ENCODE measurements at regions not wholly inside any gene's neighbourhood (a gene's known extent, or its start where the extent isn't known, plus 50 kb on each side); places are given as distances from the start of the nearest gene placed in this dataset.

DNA sequence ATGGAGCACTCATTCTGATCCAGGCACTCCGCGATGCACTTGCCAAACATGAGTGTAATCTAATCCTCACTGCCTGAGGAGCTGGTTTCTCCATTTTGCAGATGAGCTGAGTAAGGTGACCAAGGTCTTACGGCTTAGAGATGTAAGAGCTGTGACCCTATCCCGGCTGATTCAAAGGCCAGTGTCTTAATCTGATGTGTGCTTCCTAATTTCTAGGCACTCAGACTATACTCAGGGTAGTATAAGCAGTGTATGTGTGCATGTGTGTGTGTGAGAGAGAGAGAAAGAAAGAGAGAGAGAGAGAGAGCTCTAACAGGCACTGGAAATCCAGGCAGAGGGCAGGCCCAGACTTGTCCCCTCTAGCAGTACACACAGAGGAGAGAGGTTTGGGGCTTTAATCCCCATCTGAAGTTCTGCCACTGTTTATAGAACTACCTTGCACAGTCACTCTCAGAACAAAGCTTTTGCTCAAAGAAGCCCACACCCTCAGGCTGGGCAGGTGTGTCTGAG, 188.2 kb downstream of the ZBTB18 start:
- no peak overlapping the region for H3K4me3 Mint-ChIP-seq (ENCODE audit: low read depth)
- no peaks in the 10 kb centered on the region for H3K9me3 Mint-ChIP-seq
- peaks cover 2% of the 10 kb centered on the region for H3K27me3 Mint-ChIP-seq (ENCODE audit: low read depth)
- H3K27ac Mint-ChIP-seq, result no peak overlapping the region
- H3K36me3 Mint-ChIP-seq (ENCODE audit: low read depth), result no peaks in the 10 kb centered on the region
- no peak for DNase-seq (ENCODE audit: low spot score)
- peaks cover 4% of the 10 kb centered on the region for H3K4me1 Mint-ChIP-seq (ENCODE audit: low read depth)
- intact Hi-C loops (cut with micrococcal nuclease), result no loop called here

DNA sequence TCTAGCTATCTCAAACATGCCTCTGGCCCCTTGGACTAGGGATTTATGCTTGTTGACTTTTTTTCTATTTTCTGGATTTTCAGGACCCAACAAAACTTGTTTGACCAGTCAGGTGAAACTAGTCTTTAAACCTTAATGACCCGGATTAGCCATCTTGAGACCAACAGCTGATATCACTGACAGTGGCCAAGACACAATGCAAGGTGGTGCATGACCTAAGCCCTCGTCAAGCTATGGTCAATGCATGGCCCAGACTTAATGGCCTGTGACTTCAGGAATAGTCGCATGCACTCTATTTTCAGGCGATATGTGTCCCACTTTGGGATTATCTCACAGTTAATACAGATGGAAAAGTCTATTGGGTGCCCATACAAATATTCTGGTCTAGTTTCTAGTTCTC, 190.4 kb downstream of the ZBTB18 start:
- DNase-seq (ENCODE audit: low spot score), result no peak
- no peaks in the 10 kb centered on the region for H3K36me3 Mint-ChIP-seq (ENCODE audit: low read depth)
- no peak overlapping the region for H3K27ac Mint-ChIP-seq
- H3K4me1 Mint-ChIP-seq (ENCODE audit: low read depth), result peaks cover 4% of the 10 kb centered on the region
- H3K27me3 Mint-ChIP-seq (ENCODE audit: low read depth), result peaks cover 4% of the 10 kb centered on the region
- intact Hi-C loops (cut with micrococcal nuclease), result no loop called here
- no peaks in the 10 kb centered on the region for H3K9me3 Mint-ChIP-seq
- no peak overlapping the region for H3K4me3 Mint-ChIP-seq (ENCODE audit: low read depth)

DNA sequence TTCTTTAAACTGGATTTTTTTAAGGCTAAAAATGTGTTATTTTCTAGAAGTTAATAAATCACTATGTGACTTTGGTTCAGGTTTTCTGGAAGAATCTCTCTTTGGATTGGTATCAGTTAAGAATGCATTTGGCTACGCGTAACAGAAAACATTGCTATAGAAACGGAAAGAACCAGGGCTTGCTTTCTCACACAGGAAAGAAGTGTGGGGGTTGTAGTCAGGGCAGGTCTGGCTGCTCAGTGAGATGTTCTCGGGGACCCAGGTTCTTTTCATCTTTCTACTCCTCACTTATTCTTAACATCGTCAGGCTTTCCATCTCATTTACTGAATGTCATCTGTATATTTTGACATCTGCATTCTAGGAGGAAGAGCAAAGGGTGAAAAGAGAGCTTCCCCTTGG, 191.4 kb downstream of the ZBTB18 start:
- Mint-ChIP-seq H3K36me3 (ENCODE audit: low read depth) (no peaks in the 10 kb centered on the region), H3K27me3 (ENCODE audit: low read depth) (peaks cover 4% of the 10 kb centered on the region), H3K4me1 (ENCODE audit: low read depth) (peaks cover 4% of the 10 kb centered on the region), H3K4me3 (ENCODE audit: low read depth) (no peak overlapping the region), H3K27ac (no peak overlapping the region), H3K9me3 (no peaks in the 10 kb centered on the region)
- no peak for DNase-seq (ENCODE audit: low spot score)
- intact Hi-C loops (cut with micrococcal nuclease), result no loop called here

DNA sequence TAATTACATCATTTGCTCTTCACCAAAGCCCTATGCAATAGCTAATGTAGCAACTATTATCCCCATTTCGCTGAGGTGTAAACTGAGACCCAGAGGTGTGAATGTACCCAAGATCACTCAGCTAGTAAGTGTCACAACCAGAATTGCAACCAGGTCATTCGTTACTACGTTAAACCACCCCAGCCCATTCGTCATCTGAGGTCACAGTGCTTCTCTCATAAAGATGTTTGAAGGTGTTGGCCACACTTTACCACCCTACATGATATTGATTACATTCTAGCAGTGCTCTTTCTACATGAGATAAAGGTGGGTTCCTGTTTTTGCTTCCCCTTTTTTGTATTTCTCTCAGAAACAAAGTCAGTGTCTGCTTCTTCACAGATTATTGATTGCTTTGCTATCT, 195.3 kb downstream of the ZBTB18 start:
- Mint-ChIP-seq H3K9me3 (no peaks in the 10 kb centered on the region), H3K4me3 (ENCODE audit: low read depth) (no peak overlapping the region), H3K4me1 (ENCODE audit: low read depth) (peaks cover 3% of the 10 kb centered on the region), H3K36me3 (ENCODE audit: low read depth) (no peaks in the 10 kb centered on the region), H3K27me3 (ENCODE audit: low read depth) (peaks cover 4% of the 10 kb centered on the region), H3K27ac (no peak overlapping the region)
- DNase-seq (ENCODE audit: low spot score), result no peak
- intact Hi-C loops (cut with micrococcal nuclease), result no loop called here

DNA sequence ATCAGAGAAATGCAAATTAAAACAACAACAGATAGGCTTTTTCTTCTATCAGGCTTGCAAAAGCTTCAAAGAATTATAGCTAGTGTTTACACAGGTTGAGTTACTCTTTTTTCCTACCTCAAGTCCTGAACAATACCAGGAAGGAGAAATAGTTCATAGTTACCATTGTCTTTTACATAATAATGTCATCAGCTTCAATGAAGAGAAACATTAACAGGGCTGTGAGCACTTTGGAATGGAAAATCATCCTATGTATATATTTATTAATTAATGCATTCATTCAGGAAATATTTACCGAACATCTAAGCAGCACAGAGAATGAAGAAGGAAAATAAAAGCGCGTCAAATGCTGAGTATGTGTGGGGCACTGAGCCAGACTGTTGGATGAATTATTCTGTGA, 197.3 kb downstream of the ZBTB18 start:
- H3K9me3 Mint-ChIP-seq, result no peaks in the 10 kb centered on the region
- H3K4me3 Mint-ChIP-seq (ENCODE audit: low read depth), result no peak overlapping the region
- no peaks in the 10 kb centered on the region for H3K36me3 Mint-ChIP-seq (ENCODE audit: low read depth)
- no peak overlapping the region for H3K27ac Mint-ChIP-seq
- H3K4me1 Mint-ChIP-seq (ENCODE audit: low read depth), result no peaks in the 10 kb centered on the region
- intact Hi-C loops (cut with micrococcal nuclease), result no loop called here
- H3K27me3 Mint-ChIP-seq (ENCODE audit: low read depth), result peaks cover 4% of the 10 kb centered on the region
- no peak for DNase-seq (ENCODE audit: low spot score)

DNA sequence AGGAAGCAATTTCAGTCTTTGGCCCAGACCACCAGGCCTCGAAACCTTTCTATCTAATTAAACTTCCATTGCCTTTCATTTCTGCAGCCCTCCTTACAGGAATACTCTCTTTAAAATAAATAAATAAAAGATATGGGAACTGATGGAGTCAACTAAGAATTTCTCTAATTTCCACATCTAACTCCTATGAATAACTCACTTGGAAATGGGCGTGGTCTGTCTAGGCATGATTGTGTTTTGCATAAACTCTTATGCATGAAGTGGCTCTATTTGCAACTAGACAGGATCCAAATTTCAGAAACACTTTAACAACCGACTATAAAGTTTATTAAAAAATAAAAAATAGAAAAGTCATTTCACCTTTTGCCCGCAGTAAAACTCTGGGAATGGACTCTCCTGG, 199.5 kb downstream of the ADSS2 start:
- Mint-ChIP-seq H3K27me3 (ENCODE audit: low read depth) (no peaks in the 10 kb centered on the region), H3K4me1 (ENCODE audit: low read depth) (no peaks in the 10 kb centered on the region), H3K36me3 (ENCODE audit: low read depth) (no peaks in the 10 kb centered on the region), H3K27ac (no peak overlapping the region), H3K4me3 (ENCODE audit: low read depth) (no peak overlapping the region), H3K9me3 (no peaks in the 10 kb centered on the region)
- intact Hi-C loops (cut with micrococcal nuclease), result no loop called here
- DNase-seq (ENCODE audit: low spot score), result no peak

DNA sequence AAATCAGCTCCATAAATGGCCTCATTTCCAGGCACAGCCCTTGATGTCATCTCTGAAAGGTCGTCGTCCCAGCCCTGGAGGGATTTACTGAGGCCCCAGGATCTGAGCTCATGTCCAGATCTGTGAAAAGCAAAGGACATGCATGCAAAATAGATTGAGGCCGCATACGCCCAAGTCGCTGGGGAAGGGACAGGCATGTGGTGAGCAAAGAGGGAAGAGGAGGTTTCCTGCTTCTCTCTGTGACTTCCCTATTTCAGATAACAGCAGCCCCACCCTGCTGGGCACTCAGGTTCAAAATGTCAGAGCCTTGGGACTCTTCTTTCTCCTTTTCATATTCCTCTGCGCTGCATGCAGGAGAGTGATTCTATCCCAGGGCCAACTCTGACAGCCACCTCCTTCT, 197.2 kb downstream of the ADSS2 start:
- peaks cover 3% of the 10 kb centered on the region for H3K27me3 Mint-ChIP-seq (ENCODE audit: low read depth)
- H3K9me3 Mint-ChIP-seq, result no peaks in the 10 kb centered on the region
- no peaks in the 10 kb centered on the region for H3K4me1 Mint-ChIP-seq (ENCODE audit: low read depth)
- no peak overlapping the region for H3K27ac Mint-ChIP-seq
- intact Hi-C loops (cut with micrococcal nuclease), result no loop called here
- H3K4me3 Mint-ChIP-seq (ENCODE audit: low read depth), result no peak overlapping the region
- no peaks in the 10 kb centered on the region for H3K36me3 Mint-ChIP-seq (ENCODE audit: low read depth)
- no peak for DNase-seq (ENCODE audit: low spot score)

DNA sequence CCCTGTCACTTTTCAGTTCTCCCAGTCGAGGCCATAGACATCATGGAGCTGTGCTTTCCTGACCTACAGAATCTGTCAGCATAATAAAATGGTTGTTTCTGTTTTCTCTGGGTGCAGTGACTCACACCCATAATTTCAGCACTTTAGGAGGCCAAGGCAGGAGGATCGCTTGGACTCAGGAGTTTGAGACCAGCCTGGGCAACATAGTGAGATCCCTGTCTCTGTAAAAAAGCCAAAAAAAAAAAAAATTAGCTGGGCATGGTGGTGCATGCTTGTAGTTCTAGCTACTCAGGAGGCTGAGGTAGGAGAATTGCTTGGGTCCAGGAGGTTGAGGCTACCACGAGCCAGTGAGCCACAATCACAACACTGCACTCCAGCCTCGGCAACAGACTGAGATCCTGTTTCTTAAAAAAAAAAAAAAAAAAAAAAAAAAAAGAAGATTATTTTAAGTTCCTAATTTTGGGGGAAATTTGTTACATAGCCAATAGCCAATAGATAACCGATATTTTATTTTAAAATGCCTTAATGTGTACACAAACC, 196.2 kb downstream of the ADSS2 start:
- H3K4me3 Mint-ChIP-seq (ENCODE audit: low read depth), result no peak overlapping the region
- no peaks in the 10 kb centered on the region for H3K36me3 Mint-ChIP-seq (ENCODE audit: low read depth)
- intact Hi-C loops (cut with micrococcal nuclease), result no loop called here
- DNase-seq (ENCODE audit: low spot score), result no peak
- no peak overlapping the region for H3K27ac Mint-ChIP-seq
- H3K4me1 Mint-ChIP-seq (ENCODE audit: low read depth), result no peaks in the 10 kb centered on the region
- no peaks in the 10 kb centered on the region for H3K9me3 Mint-ChIP-seq
- peaks cover 3% of the 10 kb centered on the region for H3K27me3 Mint-ChIP-seq (ENCODE audit: low read depth)

DNA sequence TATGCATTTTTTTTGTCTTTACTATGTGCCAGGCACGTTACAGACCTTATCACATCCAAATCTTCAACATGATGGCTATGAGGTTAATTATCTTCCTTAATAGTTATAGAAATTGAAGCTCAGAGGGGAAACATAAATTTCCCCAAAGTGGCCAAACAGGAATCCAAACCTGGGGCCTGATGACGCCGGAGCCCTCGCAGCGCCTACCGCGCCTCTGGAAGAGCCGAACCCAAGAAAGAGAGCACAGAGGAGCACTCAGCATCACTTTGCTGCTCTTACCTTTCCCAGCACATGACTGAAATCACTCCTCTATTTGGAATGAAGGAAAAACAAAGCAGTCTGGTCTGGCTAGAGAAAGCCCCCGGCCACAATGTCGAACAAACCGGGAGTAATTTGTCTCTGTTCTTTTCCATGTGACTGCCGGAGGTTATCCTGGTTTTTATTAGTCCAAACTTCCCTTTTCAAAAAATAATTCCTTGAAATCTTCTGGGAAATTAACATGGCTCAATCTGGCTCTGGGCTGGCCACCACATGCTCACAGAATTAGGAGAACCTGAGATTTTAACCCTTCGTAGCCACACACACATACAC, 195.5 kb downstream of the ADSS2 start:
- no peaks in the 10 kb centered on the region for H3K4me1 Mint-ChIP-seq (ENCODE audit: low read depth)
- no peak overlapping the region for H3K4me3 Mint-ChIP-seq (ENCODE audit: low read depth)
- H3K27ac Mint-ChIP-seq, result no peak overlapping the region
- H3K9me3 Mint-ChIP-seq, result no peaks in the 10 kb centered on the region
- H3K27me3 Mint-ChIP-seq (ENCODE audit: low read depth), result peaks cover 4% of the 10 kb centered on the region
- intact Hi-C loops (cut with micrococcal nuclease), result no loop called here
- no peak for DNase-seq (ENCODE audit: low spot score)
- H3K36me3 Mint-ChIP-seq (ENCODE audit: low read depth), result no peaks in the 10 kb centered on the region

DNA sequence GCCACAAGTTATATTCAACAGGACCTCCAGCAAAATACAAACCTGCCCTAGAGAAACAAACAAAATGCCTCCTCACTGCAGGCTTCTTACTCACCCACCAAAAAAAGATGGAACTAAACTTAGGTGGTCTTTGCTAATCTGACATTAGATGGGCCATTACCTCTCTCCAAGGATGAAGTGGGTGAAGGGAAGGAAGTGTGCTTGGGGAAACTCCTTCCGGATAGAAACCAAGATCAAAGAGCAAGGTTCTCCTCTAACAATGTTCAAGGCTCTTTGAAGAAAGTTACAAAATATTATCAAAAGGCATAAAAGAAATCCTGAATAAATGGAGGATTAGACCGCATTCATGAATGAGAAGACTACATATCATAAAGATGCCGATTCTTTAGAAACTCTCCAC, 187.5 kb downstream of the ADSS2 start:
- DNase-seq (ENCODE audit: low spot score), result no peak
- no peaks in the 10 kb centered on the region for H3K36me3 Mint-ChIP-seq (ENCODE audit: low read depth)
- intact Hi-C loops (cut with micrococcal nuclease), result no loop called here
- H3K4me3 Mint-ChIP-seq (ENCODE audit: low read depth), result no peak overlapping the region
- no peak overlapping the region for H3K27ac Mint-ChIP-seq
- peaks cover 9% of the 10 kb centered on the region for H3K27me3 Mint-ChIP-seq (ENCODE audit: low read depth)
- no peaks in the 10 kb centered on the region for H3K9me3 Mint-ChIP-seq
- H3K4me1 Mint-ChIP-seq (ENCODE audit: low read depth), result no peaks in the 10 kb centered on the region

DNA sequence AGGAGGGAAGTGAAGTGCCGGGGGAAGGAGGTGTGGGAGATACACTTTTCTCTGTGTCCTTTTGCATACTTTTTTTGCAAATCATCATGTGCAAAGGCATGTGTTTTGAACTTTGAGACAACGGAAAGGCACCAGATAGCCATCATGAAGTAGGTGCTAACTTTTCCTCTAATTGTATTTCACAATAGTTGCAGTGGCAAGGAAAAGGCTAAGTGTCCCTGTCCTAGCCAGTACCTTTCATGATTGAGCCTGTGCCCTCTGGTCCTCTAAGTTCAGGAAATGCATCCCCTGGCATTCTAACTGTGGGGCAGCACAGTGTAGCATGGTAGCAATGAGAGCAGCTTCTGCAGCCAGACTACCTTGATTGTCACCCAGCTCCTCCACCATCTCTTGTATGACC, 186.2 kb downstream of the ADSS2 start:
- Mint-ChIP-seq H3K9me3 (no peaks in the 10 kb centered on the region), H3K27ac (no peak overlapping the region)

DNA sequence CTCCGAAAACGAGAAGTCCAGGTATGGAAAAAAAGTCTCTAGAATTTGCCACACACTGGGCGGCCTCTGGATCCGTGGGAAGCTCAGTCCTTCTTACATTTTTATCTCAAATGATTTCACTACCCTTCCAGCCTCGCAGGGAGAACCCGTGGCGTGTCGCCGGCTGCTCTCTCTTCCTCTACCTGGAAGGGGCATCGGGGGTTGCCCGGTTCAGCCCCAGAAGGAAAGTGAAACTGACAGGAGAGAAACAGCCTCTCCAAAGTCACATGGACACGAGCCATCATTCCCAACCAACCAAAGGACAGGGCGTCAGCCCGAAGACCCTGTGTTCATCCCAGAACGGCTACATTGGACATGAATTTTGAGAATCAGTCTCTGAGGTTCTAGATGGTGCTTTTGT, 182.5 kb downstream of the ADSS2 start:
- peaks cover 3% of the 10 kb centered on the region for H3K9me3 Mint-ChIP-seq
- no peaks in the 10 kb centered on the region for H3K36me3 Mint-ChIP-seq (ENCODE audit: low read depth)
- no peak overlapping the region for H3K27ac Mint-ChIP-seq
- H3K27me3 Mint-ChIP-seq (ENCODE audit: low read depth), result no peaks in the 10 kb centered on the region
- no peak for DNase-seq (ENCODE audit: low spot score)
- intact Hi-C loops (cut with micrococcal nuclease), result no loop called here
- no peak overlapping the region for H3K4me3 Mint-ChIP-seq (ENCODE audit: low read depth)
- peaks cover 6% of the 10 kb centered on the region for H3K4me1 Mint-ChIP-seq (ENCODE audit: low read depth)

More for the DNA sequence above, 186.2 kb downstream of the ADSS2 start:
- intact Hi-C loops (cut with micrococcal nuclease), result no loop called here
- H3K27me3 Mint-ChIP-seq (ENCODE audit: low read depth), result peaks cover 9% of the 10 kb centered on the region
- H3K4me1 Mint-ChIP-seq (ENCODE audit: low read depth), result no peaks in the 10 kb centered on the region
- no peak for DNase-seq (ENCODE audit: low spot score)
- H3K4me3 Mint-ChIP-seq (ENCODE audit: low read depth), result no peak overlapping the region
- H3K36me3 Mint-ChIP-seq (ENCODE audit: low read depth), result no peaks in the 10 kb centered on the region

DNA sequence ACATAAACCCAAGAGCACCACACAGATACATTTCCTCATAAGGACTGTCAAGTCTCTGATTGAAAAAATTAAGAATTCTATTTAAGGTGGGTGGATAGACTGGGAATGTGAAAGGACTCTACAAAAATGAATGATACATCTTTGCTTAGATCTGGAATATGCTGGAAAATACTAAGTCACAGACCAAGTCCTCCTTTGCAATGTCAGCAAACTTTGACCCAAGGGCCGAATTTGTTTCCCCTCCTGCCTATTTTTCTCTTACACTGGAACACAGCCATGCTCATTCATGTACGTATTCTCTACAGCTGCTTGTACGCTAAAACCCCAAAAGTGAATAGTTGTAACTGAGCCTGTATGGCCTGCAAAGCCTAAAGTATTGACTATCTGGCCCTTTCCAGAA, 180.7 kb downstream of the ADSS2 start:
- H3K4me3 Mint-ChIP-seq (ENCODE audit: low read depth), result no peak overlapping the region
- H3K27me3 Mint-ChIP-seq (ENCODE audit: low read depth), result no peaks in the 10 kb centered on the region
- peaks cover 3% of the 10 kb centered on the region for H3K9me3 Mint-ChIP-seq
- intact Hi-C loops (cut with micrococcal nuclease), result loop anchor here (5.0 to 10.0 kb wide), 2 partner anchors 226 to 524 kb away; no protein-coding TSS in a partner anchor
- H3K36me3 Mint-ChIP-seq (ENCODE audit: low read depth), result no peaks in the 10 kb centered on the region
- H3K4me1 Mint-ChIP-seq (ENCODE audit: low read depth), result peaks cover 6% of the 10 kb centered on the region
- no peak for DNase-seq (ENCODE audit: low spot score)
- H3K27ac Mint-ChIP-seq, result no peak overlapping the region
